CD4-positive, alpha-beta T cell treated with Interferon gamma for 1 hour (primary cell): ENCODE measurements at regions not wholly inside any gene's neighbourhood (a gene's known extent, or its start where the extent isn't known, plus 50 kb on each side); places are given as distances from the start of the nearest gene placed in this dataset.
"Not testable (repeated sequence)": the region's sequence is repeated elsewhere in the genome, so short reads cannot be mapped to it uniquely, and the experiment has no call there.

Source experiments
- DNase-seq: peaks from one replicate; pipeline ENCODE4 v3.0.0-alpha.2; 2020

DNA sequence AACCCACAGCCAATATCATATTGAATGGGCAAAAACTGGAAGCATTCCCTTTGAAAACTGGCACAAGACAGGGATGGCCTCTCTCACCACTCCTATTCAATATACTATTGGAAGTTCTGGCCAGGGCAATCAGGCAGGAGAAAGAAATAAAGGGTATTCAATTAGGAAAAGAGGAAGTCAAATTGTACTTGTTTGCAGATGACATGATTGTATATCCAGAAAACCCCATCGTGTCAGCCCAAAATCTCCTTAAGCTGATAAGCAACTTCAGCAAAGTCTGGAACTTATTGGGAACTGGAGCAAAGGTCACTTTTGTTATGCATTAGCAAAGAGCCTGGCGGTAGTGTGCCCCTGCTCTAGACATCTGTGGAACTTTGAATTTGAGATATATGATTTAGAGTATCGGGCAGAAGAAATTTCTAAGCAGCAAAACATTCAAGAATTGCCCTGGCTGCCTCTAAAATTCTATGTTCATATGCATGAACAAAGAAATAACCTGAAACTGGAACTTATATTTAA is 53.4 kb upstream of the PSMA1 start:
- DNase-seq, result not testable (repeated sequence)

DNA sequence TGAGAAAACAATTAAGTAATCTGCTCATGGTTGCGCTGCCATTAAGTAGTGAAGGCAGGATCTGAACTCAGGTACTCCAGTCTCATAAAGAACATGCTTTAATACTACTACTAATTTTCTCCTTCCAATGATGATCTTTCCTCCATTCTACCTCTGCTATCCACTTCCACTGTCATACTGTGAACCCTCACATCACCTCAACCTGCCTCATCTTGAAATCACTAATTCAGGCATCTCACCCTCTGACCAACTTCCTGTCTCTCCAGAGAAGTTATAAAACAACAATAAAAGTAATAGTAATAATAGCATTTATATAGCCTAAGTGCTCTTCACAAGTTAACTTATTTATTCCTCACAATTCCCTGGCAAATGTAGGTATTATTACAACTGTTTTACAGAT is 57.1 kb upstream of the PSMA1 start:
- no peak for DNase-seq

DNA sequence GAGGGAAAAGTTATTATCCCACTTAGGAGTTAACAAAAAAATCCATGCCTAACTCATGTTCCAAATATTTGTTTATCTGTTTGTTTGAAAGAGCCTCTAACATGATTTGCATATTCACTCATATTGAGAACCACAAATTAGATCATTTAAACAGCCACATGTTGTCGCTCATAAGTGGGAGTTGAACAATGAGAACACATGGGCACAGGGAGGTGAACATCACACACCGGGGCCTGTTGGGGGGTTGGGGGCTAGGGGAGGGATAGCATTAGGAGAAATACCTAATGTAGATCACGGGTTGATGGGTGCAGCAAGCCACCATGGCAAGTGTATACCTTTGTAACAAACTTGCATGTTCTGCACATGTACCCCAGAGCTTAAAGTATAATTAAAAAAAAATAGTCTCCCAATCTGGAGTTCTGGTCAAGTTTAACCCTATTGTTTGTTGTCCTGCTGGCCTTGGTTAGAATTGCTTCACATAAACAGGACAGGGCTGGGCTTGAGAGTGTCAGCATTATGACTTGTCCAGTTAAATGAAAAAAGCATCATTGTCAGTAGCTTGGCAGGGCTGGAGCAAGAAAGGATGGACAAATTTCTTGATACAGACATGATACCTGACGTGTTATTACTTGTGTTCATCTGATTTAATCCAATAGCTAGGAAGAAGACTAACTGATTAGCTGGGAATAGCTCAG is 57.8 kb upstream of the PSMA1 start:
- DNase-seq, result peak; percentile 9

DNA sequence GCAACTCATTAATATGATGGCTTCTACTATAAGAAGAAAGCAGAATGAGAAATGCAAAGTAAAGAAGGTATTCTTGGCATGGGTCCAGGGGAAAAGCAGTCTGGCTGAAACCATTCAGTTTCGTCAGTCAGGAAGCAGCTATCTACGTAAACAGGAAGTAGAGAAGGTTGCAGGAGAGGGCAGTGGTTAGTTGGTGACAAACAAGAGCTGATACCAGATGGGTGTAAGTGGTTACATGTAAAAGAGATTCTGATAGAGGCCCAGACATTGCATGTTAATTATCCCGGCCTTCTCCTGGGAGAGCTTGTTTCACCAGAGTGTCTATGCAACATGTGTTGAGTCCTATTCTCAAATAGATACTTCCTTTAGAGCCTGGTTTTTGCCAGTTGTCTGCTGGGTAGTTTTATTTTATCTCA is 58.4 kb upstream of the PSMA1 start:
- peak; percentile 86 for DNase-seq

DNA sequence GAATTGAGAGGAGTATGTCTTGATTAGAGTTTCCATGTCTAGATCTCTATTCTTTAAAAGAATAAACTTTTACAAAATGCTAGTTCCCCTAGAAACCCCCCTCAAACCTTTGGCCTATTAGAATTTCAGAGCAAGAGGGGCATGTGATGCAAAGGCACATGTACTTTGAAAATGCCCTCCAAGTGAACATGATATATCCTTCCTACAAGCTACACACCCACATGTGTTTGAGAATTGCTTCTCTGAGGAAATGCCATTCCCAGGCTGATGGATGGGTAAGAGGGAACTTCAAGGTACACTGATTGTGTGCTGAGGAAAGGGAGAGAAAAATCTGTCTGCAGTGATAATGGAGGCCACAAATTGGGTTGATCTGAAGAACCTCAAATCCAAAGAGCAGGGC is 59.5 kb upstream of the PSMA1 start:
- DNase-seq, result no peak

DNA sequence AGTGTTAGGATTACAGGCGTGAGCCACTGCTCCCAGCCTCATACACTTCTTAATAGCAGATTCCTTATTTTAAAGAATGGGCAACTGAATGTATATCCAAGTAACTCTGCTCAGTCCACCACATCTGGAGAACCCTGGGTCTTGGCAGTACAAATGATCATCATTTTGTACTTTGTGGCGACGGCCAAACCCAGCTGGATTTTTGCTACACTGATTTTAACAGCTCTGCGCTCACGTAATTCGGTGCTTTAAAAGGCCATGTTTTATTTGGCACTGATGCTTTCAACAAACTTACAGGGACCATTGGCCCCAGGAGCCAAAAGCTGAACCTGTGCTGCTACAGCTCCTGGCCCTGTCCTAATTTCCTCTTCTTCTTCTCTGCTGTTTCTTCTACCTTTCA is 60.8 kb upstream of the PDE3B start:
- no peak for DNase-seq

DNA sequence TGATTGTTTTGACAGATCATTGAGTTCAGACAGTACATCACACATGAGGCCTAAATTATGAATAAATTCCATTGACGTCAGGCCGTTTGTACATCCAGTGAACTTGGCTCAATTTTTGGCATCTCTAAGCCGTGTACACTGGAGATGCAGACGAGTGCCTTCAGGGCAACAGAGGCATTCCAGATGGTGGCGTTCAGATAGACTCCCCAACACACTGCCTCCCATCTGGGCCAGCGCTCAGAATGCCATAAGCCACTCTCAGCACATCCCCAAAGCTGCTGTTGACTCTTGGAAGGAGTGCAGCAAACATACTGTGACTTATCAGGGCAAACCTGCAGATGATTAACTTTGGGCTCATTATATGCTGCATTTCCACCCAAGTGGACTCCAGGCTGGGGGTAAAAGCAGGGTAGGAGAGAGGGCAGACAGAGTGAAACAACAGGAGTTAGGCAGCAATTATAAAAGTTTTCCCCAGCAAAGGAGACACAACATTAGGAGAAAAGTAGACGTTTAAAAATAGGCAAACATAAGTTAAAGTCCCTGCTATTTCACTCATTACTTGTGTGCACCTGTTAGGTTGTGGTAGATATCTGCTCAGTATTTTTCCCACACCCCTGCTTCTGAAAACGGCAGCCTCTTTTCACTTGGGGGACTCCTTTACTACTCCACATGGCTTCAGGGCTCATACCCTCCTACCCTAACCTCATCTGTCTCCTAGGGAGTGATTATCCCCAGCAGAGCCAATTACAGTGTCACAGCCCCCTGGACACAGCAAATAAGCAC is 60.2 kb upstream of the PDE3B start:
- no peak for DNase-seq

DNA sequence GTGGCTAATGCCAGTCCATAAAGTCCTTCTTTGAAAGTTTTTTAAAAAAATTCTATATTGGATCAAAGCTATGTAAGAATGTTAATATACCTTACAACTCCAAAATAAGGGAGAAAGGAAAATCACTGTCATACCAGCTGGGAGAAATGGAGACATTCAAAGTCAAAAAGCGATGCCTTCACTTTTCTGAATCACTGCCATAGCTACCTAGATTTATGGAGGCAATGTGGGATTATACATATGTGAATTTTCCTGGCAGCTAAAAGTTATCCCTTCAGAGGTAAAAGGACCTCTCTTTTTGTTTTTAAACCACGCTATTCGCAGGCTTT is 59.6 kb upstream of the PDE3B start:
- DNase-seq, result no peak

DNA sequence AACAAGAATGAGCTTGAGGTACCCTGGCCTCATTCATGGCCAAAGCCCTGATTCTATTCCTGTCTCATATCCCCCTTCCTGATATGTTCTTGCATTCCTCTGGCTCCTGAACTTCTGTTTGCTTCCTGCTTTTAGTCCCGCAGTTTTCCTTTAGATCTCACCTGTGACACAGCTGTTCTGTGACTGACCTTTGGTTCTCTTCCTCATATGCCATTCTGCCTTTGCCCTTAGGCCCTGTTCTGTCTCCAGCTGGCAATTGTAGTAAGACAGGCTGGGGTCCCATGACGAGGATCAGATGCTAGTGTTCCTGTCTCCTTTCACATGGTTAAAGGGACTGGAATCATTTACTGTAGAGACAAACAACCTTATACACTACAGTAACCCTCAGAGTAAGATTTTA is 59.0 kb upstream of the PDE3B start:
- DNase-seq, result no peak

DNA sequence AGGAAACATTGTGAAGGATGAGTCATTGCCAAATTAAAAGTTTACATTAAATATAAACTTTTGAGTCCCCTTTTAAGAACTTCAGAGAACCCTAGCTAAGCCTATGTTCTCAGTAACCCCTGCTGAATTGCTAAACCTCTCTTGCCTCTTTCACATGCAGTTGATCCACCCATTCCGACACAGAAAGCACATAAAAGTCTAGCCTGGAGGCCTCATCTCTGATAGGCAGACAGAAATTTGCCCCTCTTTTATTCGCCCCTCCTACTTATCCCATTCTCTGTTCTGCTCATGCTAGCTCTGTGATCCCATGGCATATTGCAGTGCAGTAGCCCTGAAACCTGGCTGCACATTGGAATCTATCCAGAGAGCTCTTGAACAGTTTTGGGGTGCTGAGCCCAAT is 58.2 kb upstream of the PDE3B start:
- DNase-seq, result no peak

DNA sequence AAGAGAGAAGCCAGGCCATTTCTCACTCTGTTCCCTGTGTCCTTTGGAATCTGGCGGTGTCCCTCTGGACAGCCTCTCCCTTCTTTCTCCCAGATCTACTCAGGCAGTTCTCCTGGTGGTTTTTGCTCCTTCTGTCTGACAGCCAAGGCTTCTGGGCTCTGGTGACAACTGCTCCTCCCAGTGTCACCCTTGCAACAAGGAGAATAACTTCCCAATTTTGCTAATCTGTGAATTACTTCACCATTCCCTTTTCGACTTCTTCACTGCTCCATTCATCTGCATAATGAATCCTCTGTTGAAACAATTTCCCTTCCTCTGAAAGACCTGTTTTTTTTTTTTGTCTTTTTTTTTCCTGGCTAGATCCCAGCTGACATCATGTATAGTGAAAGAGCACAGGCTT is 56.3 kb upstream of the PDE3B start:
- DNase-seq, result no peak

DNA sequence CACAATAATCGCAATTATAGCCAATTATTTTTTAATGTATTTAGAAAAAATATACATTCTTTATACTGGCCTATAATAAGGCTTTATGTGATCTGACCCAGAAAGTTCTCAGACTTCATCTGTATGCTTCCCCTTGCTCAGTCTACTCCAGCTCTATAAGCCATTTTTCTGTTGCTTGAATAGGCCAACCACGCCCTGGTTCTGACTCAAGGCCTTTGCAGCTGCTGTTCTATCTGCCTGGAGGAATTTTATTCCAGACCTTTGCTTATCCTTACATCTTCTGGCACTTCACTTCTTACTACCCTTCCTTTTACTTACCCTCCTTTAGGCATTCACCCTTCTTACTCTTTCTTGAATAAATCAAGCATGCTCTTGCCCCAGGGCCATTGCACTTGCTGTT is 54.9 kb upstream of the PDE3B start:
- no peak for DNase-seq

DNA sequence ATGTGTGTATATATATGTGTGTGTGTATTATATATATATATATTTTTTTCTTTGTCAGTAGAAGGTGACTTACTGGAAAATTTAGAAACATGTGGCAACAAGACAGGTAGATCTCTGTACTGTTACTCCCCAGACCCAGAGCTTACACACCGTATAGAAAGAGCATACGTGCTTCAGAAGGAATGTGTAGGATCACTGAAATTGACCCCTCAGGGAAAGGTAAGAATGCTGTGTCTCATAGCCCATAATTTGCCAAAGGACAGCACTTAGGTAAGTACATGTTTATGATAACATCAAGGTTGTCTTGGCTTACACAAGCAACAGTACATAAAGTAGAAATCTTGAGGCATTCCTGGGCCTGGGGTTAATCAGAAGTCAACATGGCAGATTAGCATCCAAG is 54.2 kb upstream of the PDE3B start:
- no peak for DNase-seq

DNA sequence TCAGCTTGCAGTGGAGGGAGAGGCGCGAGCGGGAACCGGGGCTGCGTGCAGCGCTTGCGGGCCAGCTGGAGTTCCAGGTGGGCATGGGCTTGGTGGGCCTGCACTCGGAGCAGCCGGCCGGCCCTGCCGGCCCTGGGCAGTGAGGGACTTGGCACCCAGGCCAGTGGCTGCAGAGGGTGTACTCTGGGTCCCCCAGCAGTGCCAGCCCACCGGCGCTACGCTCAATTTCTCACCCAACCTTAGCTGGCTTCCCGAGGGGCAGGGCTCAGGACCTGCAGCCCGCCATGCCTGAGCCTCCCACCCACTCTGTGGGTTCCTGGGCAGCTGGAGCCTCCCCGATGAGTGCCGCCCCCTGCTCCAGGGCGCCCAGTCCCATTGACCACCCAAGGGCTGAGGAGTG is 52.6 kb upstream of the PDE3B start:
- DNase-seq, result not testable (repeated sequence)

DNA sequence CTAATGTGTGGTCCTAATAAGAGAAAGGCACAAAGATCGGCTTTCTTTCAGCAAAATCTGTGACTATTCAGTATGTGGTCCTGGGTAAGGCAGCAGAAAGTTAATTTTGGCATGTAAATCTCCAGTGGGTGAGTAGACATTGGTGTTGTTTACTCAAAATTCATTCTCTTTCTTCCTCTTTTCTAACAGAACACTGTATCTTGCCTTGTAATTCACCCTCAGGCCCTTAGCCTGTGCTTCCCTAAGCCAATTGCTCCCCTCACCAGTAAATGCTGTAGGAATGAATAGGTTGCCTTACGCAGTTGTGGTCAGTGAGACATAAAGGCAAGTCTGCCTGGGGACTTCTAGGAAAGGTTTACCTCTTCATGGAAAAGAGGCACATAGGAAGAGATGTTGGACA is 49.9 kb upstream of the PDE3B start:
- DNase-seq, result no peak
